ENCODE measurements at regions not wholly inside any gene's neighbourhood (a gene's known extent, or its start where the extent isn't known, plus 50 kb on each side); places are given as distances from the start of the nearest gene placed in this dataset.

DNA sequence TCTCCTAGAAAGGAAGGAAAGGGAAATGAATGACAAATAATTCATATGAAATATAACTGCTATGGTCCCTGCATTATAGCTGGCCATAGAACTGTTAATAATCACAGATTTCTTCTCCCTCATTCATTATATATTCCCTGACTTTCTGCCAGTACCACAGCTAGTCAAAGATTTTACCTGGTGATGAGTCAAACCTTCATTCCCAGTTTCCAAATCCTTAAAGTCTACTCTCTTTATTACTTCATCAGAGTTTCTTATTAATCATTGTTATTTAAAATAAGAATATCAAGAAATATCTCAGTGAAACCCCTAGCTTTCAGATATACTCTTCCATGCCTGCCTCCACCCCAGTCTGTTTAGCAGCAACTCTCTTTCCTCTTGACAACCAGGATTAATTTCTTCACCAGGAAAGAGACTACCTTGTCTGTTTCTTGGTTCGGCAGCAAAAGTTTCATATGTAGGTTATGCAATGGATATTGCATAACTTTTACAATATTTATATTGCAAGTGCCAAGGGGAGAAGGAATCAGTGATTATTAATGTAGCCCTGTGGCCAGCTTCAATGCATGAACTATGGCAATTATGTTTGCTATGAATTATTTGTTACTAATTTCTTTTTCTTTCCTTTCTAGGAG is 533.8 kb downstream of the FBXO15 start:
- no CpG with 5 or more reads among the region's 1 CpG for WGBS (ENCODE audit: insufficient coverage)
- H3K36me3 ChIP-seq (ENCODE audit: control insufficient read depth, insufficient read depth, low read length), result no peaks in the 10 kb centered on the region
- no peaks in the 10 kb centered on the region for H3K27me3 Mint-ChIP-seq (ENCODE audit: low read depth in 2 of 2)
- TF ChIP-seq, protein P1, sequence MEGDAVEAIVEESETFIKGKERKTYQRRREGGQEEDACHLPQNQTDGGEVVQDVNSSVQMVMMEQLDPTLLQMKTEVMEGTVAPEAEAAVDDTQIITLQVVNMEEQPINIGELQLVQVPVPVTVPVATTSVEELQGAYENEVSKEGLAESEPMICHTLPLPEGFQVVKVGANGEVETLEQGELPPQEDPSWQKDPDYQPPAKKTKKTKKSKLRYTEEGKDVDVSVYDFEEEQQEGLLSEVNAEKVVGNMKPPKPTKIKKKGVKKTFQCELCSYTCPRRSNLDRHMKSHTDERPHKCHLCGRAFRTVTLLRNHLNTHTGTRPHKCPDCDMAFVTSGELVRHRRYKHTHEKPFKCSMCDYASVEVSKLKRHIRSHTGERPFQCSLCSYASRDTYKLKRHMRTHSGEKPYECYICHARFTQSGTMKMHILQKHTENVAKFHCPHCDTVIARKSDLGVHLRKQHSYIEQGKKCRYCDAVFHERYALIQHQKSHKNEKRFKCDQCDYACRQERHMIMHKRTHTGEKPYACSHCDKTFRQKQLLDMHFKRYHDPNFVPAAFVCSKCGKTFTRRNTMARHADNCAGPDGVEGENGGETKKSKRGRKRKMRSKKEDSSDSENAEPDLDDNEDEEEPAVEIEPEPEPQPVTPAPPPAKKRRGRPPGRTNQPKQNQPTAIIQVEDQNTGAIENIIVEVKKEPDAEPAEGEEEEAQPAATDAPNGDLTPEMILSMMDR (IDR thresholded peaks at IDR 0.05), result no peak
- no peak overlapping the region for H3K27ac ChIP-seq (ENCODE audit: low read length)
- H3K27ac Mint-ChIP-seq, result no peak overlapping the region
- H3K4me1 ChIP-seq (ENCODE audit: control insufficient read depth, insufficient read depth, low read length), result no peaks in the 10 kb centered on the region
- intact Hi-C loops (cut with micrococcal nuclease), result no loop called here
- no peak overlapping the region for H3K4me3 ChIP-seq (ENCODE audit: low read length)
- no peak for DNase-seq
- no peaks in the 10 kb centered on the region for H3K9me3 ChIP-seq (ENCODE audit: control insufficient read depth, insufficient read depth, low read length)
- peaks cover 3% of the 10 kb centered on the region for H3K36me3 Mint-ChIP-seq
- no peaks in the 10 kb centered on the region for H3K4me1 Mint-ChIP-seq
- H3K9me3 Mint-ChIP-seq, result peaks cover 12% of the 10 kb centered on the region in 2 donors
- H3K4me3 Mint-ChIP-seq, result no peak overlapping the region
- no peaks in the 10 kb centered on the region for H3K27me3 ChIP-seq (ENCODE audit: control insufficient read depth, insufficient read depth, low read length)
- ATAC-seq, result no peak

DNA sequence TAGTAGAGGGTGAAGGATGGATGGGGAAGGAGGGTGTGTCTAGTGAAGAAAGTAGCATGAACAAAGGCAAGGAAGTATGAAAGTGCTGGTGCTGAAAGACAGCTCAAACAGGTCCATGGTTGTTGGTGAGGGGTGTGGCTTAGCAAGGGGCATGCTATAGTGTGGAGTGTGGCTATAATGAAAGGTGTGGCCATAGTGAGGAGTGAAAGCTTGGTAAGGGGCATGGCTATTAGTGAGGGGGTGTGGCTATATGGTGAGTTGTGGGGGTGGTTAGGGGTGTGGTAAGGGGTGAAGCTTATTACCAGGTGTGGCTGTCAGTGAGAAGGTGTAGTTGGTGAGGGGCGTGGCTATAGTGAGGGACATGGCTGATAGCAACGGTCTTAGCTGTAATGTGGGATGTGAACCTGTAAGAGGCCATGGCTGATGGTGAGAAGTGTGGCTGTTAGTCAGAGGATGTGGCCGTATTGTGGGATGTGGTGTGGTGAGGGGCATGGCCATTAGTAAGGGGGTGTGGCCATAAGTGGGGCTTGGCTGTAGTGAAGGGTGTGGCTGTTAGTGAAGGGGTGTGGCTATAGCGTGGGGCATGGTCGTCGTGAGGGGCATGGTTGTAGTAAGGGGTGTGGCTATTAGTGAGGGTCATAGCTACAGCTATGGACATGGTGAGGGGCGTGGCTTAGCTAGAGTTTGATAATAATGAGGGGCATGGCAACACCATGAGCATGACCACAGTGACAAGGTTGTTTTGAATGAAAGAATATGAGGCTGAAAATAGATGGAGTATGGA is 549.6 kb downstream of the FBXO15 start:
- DNase-seq (no peak), ATAC-seq (no peak)
- H3K27ac Mint-ChIP-seq, result no peak overlapping the region
- Histone ChIP-seq H3K27me3 (ENCODE audit: control insufficient read depth, insufficient read depth, low read length) (no peaks in the 10 kb centered on the region), H3K4me1 (ENCODE audit: control insufficient read depth, insufficient read depth, low read length) (no peaks in the 10 kb centered on the region), H3K27ac (ENCODE audit: low read length) (no peak overlapping the region), H3K36me3 (ENCODE audit: control insufficient read depth, insufficient read depth, low read length) (no peaks in the 10 kb centered on the region), H3K9me3 (ENCODE audit: control insufficient read depth, insufficient read depth, low read length) (peaks cover 4% of the 10 kb centered on the region), H3K4me3 (ENCODE audit: low read length) (no peak overlapping the region)
- no peaks in the 10 kb centered on the region for H3K27me3 Mint-ChIP-seq (ENCODE audit: low read depth in 2 of 2)
- intact Hi-C loops (cut with micrococcal nuclease), result no loop called here
- WGBS (ENCODE audit: insufficient coverage), result 72% methylated on average over 7 of the region's 7 CpGs
- H3K9me3 Mint-ChIP-seq, result peaks cover 8% of the 10 kb centered on the region in 2 donors
- no peak overlapping the region for H3K4me3 Mint-ChIP-seq
- peaks cover 7% of the 10 kb centered on the region for H3K36me3 Mint-ChIP-seq
- TF ChIP-seq, protein P1 (IDR thresholded peaks at IDR 0.05), result no peak
- peaks cover 0 to 8% of the 10 kb centered on the region in 2 donors for H3K4me1 Mint-ChIP-seq

DNA sequence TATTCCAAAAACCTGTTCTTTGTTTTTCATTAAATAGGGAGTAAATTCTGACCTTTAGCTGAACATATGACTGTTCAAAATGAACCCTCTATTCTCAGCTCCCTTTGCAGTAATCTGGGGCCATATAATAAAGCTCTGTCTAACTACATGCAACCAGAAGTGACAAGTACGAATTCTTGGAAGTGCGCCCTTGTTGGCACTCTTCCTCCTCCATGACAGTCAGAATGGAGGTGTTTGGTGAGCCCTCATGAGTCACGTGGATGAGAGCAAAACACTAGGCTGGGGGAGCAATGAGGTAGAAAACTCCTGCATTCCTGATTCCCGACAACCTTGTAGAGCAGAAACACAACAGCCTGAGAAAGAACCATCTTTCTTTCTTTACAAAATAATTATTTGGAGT is 552.9 kb downstream of the FBXO15 start:
- intact Hi-C loops (cut with micrococcal nuclease), result no loop called here
- H3K36me3 ChIP-seq (ENCODE audit: control insufficient read depth, insufficient read depth, low read length), result no peaks in the 10 kb centered on the region
- H3K4me1 ChIP-seq (ENCODE audit: control insufficient read depth, insufficient read depth, low read length), result no peaks in the 10 kb centered on the region
- H3K9me3 ChIP-seq (ENCODE audit: control insufficient read depth, insufficient read depth, low read length), result peaks cover 4% of the 10 kb centered on the region
- H3K27me3 ChIP-seq (ENCODE audit: control insufficient read depth, insufficient read depth, low read length), result no peaks in the 10 kb centered on the region
- no peak overlapping the region for H3K27ac ChIP-seq (ENCODE audit: low read length)
- Mint-ChIP-seq H3K27ac (no peak overlapping the region), H3K9me3 (peaks cover 8% of the 10 kb centered on the region in 2 donors), H3K27me3 (ENCODE audit: low read depth in 2 of 2) (no peaks in the 10 kb centered on the region), H3K4me3 (no peak overlapping the region), H3K4me1 (peaks cover 0 to 8% of the 10 kb centered on the region in 2 donors), H3K36me3 (peaks cover 7% of the 10 kb centered on the region)
- DNase-seq (no peak), ATAC-seq (no peak)
- 84% methylated on average over 4 of the region's 4 CpGs for WGBS (ENCODE audit: insufficient coverage)
- H3K4me3 ChIP-seq (ENCODE audit: low read length), result no peak overlapping the region
- TF ChIP-seq, protein P1 (IDR thresholded peaks at IDR 0.05), result no peak
